Erythroblast (primary cell): ENCODE measurements at regions not wholly inside any gene's neighbourhood (a gene's known extent, or its start where the extent isn't known, plus 50 kb on each side); places are given as distances from the start of the nearest gene placed in this dataset.

Source experiments
- GATA1 ChIP-seq: IDR thresholded peaks from 2 replicates; pipeline ENCODE4 v1.6.1; 2011; ENCODE audit warnings: low read depth, mild to moderate bottlenecking, control low read depth, low read length, moderate library complexity
- POLR2A ChIP-seq: IDR thresholded peaks from 2 replicates; pipeline ENCODE4 v1.6.1; 2011; ENCODE audit warnings: mild to moderate bottlenecking, low read length

- TF ChIP-seq POLR2A (no peak), GATA1 (no peak)
Observed at GRCh38 chr6:143608906-143609305, 68.9 kb upstream of the PHACTR2 start.
